GM10266 (cell line): ENCODE measurements at regions not wholly inside any gene's neighbourhood (a gene's known extent, or its start where the extent isn't known, plus 50 kb on each side); places are given as distances from the start of the nearest gene placed in this dataset.

Source experiments
- DNase-seq: peaks from one replicate; pipeline ENCODE4 v3.0.0; 2012; ENCODE audit errors: extremely low spot score
- TF ChIP-seq, protein P1 (sequence below): IDR thresholded peaks from 2 replicates; pipeline ENCODE4 v1.5.1; 2012; ENCODE audit warnings: mild to moderate bottlenecking, low read depth; ENCODE audit not compliant: control insufficient read depth, insufficient read depth; ENCODE audit errors: missing control alignments

DNA sequence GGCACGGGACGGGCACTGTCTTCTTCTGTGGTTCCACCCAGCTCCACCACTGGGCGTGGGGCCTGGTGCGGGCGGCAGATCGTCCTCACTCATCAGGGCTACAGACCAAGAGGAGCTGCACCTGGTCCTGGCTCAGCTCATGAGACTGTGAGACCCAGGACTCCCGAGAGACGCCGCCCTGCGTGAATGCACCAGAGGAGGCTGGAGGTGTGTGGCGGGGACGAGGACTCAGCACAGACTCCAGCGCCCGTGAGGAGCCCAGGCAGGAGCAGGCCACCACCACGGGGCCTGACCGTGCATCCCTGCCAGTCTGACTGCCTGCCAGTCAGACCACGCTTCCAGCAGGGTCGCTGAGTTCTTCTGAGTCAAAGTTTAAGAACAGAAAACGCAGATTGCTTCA is 112.5 kb upstream of the SALL3 start:
- no peak for DNase-seq
- TF ChIP-seq, protein P1, sequence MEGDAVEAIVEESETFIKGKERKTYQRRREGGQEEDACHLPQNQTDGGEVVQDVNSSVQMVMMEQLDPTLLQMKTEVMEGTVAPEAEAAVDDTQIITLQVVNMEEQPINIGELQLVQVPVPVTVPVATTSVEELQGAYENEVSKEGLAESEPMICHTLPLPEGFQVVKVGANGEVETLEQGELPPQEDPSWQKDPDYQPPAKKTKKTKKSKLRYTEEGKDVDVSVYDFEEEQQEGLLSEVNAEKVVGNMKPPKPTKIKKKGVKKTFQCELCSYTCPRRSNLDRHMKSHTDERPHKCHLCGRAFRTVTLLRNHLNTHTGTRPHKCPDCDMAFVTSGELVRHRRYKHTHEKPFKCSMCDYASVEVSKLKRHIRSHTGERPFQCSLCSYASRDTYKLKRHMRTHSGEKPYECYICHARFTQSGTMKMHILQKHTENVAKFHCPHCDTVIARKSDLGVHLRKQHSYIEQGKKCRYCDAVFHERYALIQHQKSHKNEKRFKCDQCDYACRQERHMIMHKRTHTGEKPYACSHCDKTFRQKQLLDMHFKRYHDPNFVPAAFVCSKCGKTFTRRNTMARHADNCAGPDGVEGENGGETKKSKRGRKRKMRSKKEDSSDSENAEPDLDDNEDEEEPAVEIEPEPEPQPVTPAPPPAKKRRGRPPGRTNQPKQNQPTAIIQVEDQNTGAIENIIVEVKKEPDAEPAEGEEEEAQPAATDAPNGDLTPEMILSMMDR: no peak

DNA sequence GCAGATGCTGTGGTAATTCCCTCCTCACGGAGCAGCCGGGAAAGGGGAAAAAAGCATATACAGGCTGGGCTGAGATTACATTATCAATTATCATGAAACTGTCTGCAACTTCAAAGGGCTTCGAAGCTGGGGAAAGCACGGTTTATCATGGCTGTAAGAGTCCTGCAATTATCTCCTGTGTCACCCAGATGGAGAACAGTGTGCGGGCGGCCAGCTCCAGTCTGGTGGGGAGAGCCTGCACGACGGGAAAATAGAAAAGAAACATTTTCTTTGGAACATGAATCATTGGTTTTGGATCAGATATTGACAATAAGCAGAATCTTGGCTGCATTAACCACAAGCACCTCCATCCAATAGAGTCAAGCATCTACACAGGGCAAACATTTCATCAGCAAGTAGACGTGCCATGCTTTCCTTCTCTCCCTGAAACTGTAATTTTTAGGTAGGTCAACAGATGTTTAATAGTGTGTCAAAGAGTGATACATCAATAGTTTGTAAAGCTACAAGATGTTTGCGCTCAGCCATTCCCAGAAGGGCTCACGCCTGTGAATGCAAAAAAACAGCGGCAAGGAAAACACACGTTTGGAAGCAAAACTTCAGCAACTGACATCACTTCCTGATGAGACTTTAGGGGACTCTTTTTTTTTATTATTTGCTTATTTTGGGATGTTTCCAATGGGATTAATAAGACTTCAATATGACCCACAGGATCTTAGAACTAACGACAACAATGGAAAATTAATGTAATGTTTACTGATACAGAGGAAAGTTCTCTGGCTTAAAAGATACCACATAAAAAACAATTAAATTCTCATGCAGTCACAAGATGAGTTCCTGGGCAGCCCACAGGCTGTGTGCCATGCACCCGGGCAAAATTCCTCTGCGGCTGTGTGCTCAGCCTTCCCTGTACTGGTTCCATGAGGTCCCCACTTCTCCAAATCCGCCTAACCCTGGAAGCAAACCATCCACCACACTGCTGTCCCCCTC is 111.0 kb upstream of the SALL3 start:
- TF ChIP-seq, protein P1: no peak
- DNase-seq: no peak

DNA sequence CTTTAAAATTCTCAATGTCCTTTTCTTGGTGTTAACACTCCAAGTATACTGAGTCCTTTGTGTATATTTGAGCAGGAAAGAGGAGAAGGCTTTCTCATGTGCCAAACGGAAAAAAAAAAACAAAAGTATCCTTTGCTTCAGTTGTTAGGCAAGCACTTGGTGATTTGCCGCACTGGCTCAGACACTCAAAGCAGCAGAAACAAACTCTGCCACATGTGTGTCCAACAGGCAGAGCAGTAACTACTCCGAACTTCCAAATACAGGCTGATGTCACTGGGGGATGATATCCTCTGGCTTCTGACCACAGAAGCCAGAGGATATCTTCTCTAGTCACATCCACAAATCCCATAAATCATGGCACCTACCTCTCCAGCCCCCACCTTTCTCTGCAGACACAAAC is 108.0 kb upstream of the SALL3 start:
- no peak for DNase-seq
- TF ChIP-seq, protein P1: no peak

DNA sequence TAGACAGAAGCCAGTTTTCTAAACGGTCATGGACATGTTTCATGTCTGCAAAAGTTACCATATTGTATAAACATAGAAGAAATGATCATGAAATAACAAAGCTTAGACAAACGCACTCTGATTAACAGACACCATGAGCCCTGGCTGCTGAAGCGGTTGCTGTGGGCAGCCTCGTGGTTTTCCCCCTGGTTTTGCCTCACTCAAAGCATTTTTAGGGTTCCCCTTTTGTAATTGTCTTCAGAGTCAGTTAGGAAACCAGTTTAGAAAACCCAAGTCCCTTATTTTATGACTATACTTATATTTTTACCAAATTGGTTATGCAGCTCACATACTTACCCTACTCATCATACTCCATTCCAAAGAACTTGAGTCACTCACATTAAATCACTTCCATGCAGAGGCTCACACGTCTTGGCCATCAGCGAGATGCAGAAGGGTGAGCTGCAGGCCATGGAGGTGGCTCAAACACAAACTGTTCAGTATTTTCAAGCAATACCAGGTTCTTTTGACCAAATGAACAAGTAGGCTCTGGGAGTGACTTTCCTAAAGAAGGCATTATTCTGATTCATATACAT is 105.6 kb upstream of the SALL3 start:
- TF ChIP-seq, protein P1: no peak
- no peak for DNase-seq

DNA sequence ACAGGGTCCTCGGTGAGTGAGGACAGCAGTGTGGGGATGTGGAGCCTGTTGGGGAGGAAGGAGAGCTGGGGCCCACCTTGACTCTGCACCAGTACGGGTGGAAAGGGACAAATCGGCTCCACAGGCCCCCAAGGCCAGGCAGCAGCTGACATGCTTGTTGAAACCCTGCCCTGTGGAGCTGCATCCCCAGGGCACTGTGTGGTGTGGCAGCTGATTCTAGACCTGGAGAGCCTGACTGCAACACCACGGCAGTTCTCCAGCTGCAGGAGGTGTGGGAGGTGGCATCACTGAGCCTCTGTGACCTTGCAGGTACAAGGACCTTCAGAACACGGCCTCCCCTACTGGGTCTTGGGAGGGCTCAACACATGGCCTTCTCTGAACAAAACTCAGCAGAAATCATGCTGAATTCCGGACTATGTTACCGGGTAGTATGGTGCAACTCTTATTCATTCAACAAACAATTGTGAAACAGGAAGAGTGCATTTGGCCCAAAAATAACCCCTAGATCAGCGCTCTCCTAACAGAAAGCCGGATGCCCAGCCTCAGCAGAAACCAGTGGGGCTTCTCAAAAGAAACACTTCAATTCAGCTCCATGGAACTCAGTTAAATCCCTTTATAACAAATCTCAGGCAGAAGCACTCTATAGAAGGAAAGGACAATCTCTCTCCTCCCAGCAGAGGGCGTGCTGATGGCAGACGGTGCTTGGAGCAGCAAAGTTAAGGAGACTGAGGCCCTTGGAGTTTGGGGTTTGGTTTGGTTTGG is 104.4 kb upstream of the SALL3 start:
- TF ChIP-seq, protein P1: peak; percentile 53
- no peak for DNase-seq

- DNase-seq: no peak
- TF ChIP-seq, protein P1: no peak
These were observed 103.6 kb upstream of the SALL3 start for GRCh38 chr18:78875778-78876650.
